Hepatocyte (in vitro differentiated cells): ENCODE measurements at regions not wholly inside any gene's neighbourhood (a gene's known extent, or its start where the extent isn't known, plus 50 kb on each side); places are given as distances from the start of the nearest gene placed in this dataset.

Experiments
- DNase-seq: peaks from one replicate; pipeline ENCODE4 v3.0.0-alpha.2; 2016; ENCODE audit warnings: low spot score
- H2AFZ ChIP-seq: fragments of 200-600 bp; sonication (generic); 2 replicates; pipeline ENCODE4 v1.6.0; 2016; ENCODE audit warnings: antibody characterized with exemption, mild to moderate bottlenecking
- H3K27ac ChIP-seq: fragments of 200-600 bp; sonication (generic); 2 replicates; pipeline ENCODE4 v1.5.1; 2016; ENCODE audit warnings: mild to moderate bottlenecking
- H3K27me3 ChIP-seq: fragments of 200-600 bp; sonication (generic); 2 replicates; pipeline ENCODE4 v1.6.1; 2016
- H3K36me3 ChIP-seq: fragments of 200-600 bp; sonication (generic); replicated peaks from 2 replicates; pipeline ENCODE4 v1.5.1; 2016; ENCODE audit warnings: low read depth; ENCODE audit not compliant: insufficient read depth
- H3K4me1 ChIP-seq: fragments of 200-600 bp; sonication (generic); 2 replicates; pipeline ENCODE4 v1.5.1; 2016; ENCODE audit warnings: mild to moderate bottlenecking, moderate library complexity; ENCODE audit not compliant: insufficient read depth
- H3K4me2 ChIP-seq: fragments of 200-600 bp; sonication (generic); 2 replicates; pipeline ENCODE4 v1.6.0; 2016
- H3K4me3 ChIP-seq: fragments of 200-600 bp; sonication (generic); 2 replicates; pipeline ENCODE4 v1.5.1; 2016; ENCODE audit warnings: mild to moderate bottlenecking
- H3K79me2 ChIP-seq: fragments of 200-600 bp; sonication (generic); 2 replicates; pipeline ENCODE4 v1.6.0; 2017; ENCODE audit warnings: mild to moderate bottlenecking
- H3K9me2 ChIP-seq: fragments of 200-600 bp; sonication (generic); replicated peaks from 2 replicates; pipeline ENCODE4 v1.6.0; 2017; ENCODE audit warnings: mild to moderate bottlenecking; ENCODE audit not compliant: insufficient read depth
- H3K9me3 ChIP-seq: fragments of 200-600 bp; sonication (generic); 2 replicates; pipeline ENCODE4 v1.5.1; 2016; ENCODE audit warnings: low read depth, mild to moderate bottlenecking
- H4K20me1 ChIP-seq: fragments of 200-600 bp; sonication (generic); 2 replicates; pipeline ENCODE4 v1.6.0; 2016; ENCODE audit warnings: mild to moderate bottlenecking; ENCODE audit not compliant: insufficient read depth, poor library complexity, severe bottlenecking
- CTCF ChIP-seq: fragments of 200-600 bp; sonication (generic); IDR thresholded peaks from 2 replicates; pipeline ENCODE4 v1.5.1; 2016; ENCODE audit warnings: antibody characterized with exemption, mild to moderate bottlenecking; ENCODE audit not compliant: poor library complexity
- EZH2 ChIP-seq: fragments of 200-600 bp; sonication (generic); IDR thresholded peaks from 2 replicates; pipeline ENCODE4 v1.6.1; 2016; ENCODE audit warnings: antibody characterized with exemption, mild to moderate bottlenecking, borderline replicate concordance
- EZH2phosphoT487 ChIP-seq: fragments of 200-600 bp; sonication (generic); IDR thresholded peaks from one replicate; pipeline ENCODE4 v1.6.1; 2018; ENCODE audit warnings: antibody characterized with exemption, mild to moderate bottlenecking, low read depth, moderate library complexity; ENCODE audit not compliant: unreplicated experiment, severe bottlenecking
- WGBS: methylation state at CpG from one replicate; pipeline ENCODE4 v1.1.6; 2016; ENCODE audit warnings: low lambda C conversion rate; ENCODE audit errors: missing lambda C conversion rate; 5-methylcytosine and 5-hydroxymethylcytosine counted together

- no peaks in the 10 kb centered on the region for H3K79me2 ChIP-seq
- TF ChIP-seq EZH2phosphoT487 (no peak), CTCF (no peak), EZH2 (no peak)
- H3K4me2 ChIP-seq, result no peak overlapping the region
- H3K9me3 ChIP-seq, result no peaks in the 10 kb centered on the region
- H3K36me3 ChIP-seq, result no peaks in the 10 kb centered on the region
- DNase-seq, result no peak
- H3K9me2 ChIP-seq, result no peaks in the 10 kb centered on the region
- no peaks in the 10 kb centered on the region for H3K4me1 ChIP-seq
- 92% methylated on average over 4 of the region's 4 CpGs for WGBS
- no peak overlapping the region for H3K4me3 ChIP-seq
- no peaks in the 10 kb centered on the region for H3K27me3 ChIP-seq
- no peak overlapping the region for H3K27ac ChIP-seq
- H2AFZ ChIP-seq, result no peak overlapping the region
- no peaks in the 10 kb centered on the region for H4K20me1 ChIP-seq
Observed at GRCh38 chr1:103327054-103327719, 198.3 kb upstream of the RNPC3 start.

- no peak for TF ChIP-seq EZH2
- no peak for TF ChIP-seq CTCF
- no peak for TF ChIP-seq EZH2phosphoT487
- Histone ChIP-seq H3K36me3 (no peaks in the 10 kb centered on the region), H3K4me3 (no peak overlapping the region), H3K27ac (no peak overlapping the region), H3K4me2 (no peak overlapping the region), H3K9me3 (no peaks in the 10 kb centered on the region), H4K20me1 (no peaks in the 10 kb centered on the region), H3K79me2 (no peaks in the 10 kb centered on the region), H3K4me1 (no peaks in the 10 kb centered on the region), H3K9me2 (no peaks in the 10 kb centered on the region), H2AFZ (no peak overlapping the region), H3K27me3 (no peaks in the 10 kb centered on the region)
- no peak for DNase-seq
Observed at GRCh38 chr1:103326595-103326994, 198.9 kb upstream of the RNPC3 start.

GRCh38 chr1:103309786-103310185 lies 201.5 kb upstream of the COL11A1 start:
- Histone ChIP-seq H3K9me2 (no peaks in the 10 kb centered on the region), H3K27me3 (no peaks in the 10 kb centered on the region), H3K9me3 (no peaks in the 10 kb centered on the region), H3K36me3 (no peaks in the 10 kb centered on the region), H3K79me2 (no peaks in the 10 kb centered on the region), H3K4me3 (no peak overlapping the region), H3K4me2 (no peak overlapping the region), H2AFZ (no peak overlapping the region), H3K27ac (no peak overlapping the region), H3K4me1 (no peaks in the 10 kb centered on the region), H4K20me1 (no peaks in the 10 kb centered on the region)
- TF ChIP-seq CTCF (no peak), EZH2 (no peak), EZH2phosphoT487 (no peak)
- WGBS, result 96% methylated on average over 1 of the region's 1 CpG
- DNase-seq, result no peak
